HEK293 (cell line): ENCODE measurements at regions not wholly inside any gene's neighbourhood (a gene's known extent, or its start where the extent isn't known, plus 50 kb on each side); places are given as distances from the start of the nearest gene placed in this dataset.
A peak's percentile ranks its signal among the peaks of the same experiment; 100 is the strongest.

Source experiments
- CTCF ChIA-PET: fragments of 350-600 bp; formaldehyde crosslinking; extraction: SDS; loops from one replicate; lab custom pipeline; 2021; ENCODE audit warnings: antibody characterized with exemption; lab: Yijun Ruan, JAX
- POLR2A ChIA-PET: fragments of 300-600 bp; formaldehyde crosslinking; extraction: SDS; loops from one replicate; lab custom pipeline; 2020; ENCODE audit warnings: antibody characterized with exemption, inconsistent platforms; lab: Yijun Ruan, JAX
- H3K27ac ChIP-seq: fragments of 200-500 bp; sonication (Bioruptor generic); 2 replicates; pipeline ENCODE4 v1.5.1; 2014; ENCODE audit warnings: low read depth, low read length, control low read depth, inconsistent platforms; ENCODE audit errors: extremely low read depth
- H3K36me3 ChIP-seq, 2 experiments: fragments of 200-500 bp in 1 of 2; sonication (Bioruptor generic) in 1 of 2; 1 replicate in 1 of 2; 2 replicates in 1 of 2; pipeline ENCODE4 v1.5.1; 2014 to 2017; ENCODE audit warnings: inconsistent platforms in 2 of 2, low read length in 2 of 2; ENCODE audit not compliant: control insufficient read depth in 2 of 2, insufficient read depth in 1 of 2
- H3K4me1 ChIP-seq: fragments of 200-500 bp; sonication (Bioruptor generic); 2 replicates; pipeline ENCODE4 v1.5.1; 2014; ENCODE audit warnings: mild to moderate bottlenecking, low read length, inconsistent platforms; ENCODE audit not compliant: control insufficient read depth, insufficient read depth
- H3K4me3 ChIP-seq: 2 replicates; pipeline ENCODE4 v1.5.1; 2011; ENCODE audit warnings: low read depth, mild to moderate bottlenecking, control low read depth, low read length, moderate library complexity
- H3K9me3 ChIP-seq: fragments of 200-500 bp; sonication (Bioruptor generic); 2 replicates; pipeline ENCODE4 v1.5.1; 2014; ENCODE audit warnings: low read depth, low read length, inconsistent platforms; ENCODE audit not compliant: control insufficient read depth, insufficient read depth
- FEZF1 ChIP-seq: fragments of 450-650 bp; formaldehyde crosslinking; IDR thresholded peaks from 2 replicates; pipeline ENCODE4 v1.5.1; 2016; ENCODE audit warnings: missing biosample characterization, missing genetic modification characterization
- GFI1B ChIP-seq: fragments of 450-650 bp; formaldehyde crosslinking; IDR thresholded peaks from 2 replicates; pipeline ENCODE4 v1.5.1; 2016; ENCODE audit warnings: missing biosample characterization, missing genetic modification characterization
- GLIS1 ChIP-seq: fragments of 450-650 bp; formaldehyde crosslinking; IDR thresholded peaks from 2 replicates; pipeline ENCODE4 v1.5.1; 2016; ENCODE audit warnings: missing biosample characterization, missing genetic modification characterization
- KLF10 ChIP-seq: fragments of 450-650 bp; IDR thresholded peaks from 2 replicates; pipeline ENCODE4 v1.5.1; 2018; ENCODE audit warnings: missing biosample characterization, mild to moderate bottlenecking, missing genetic modification characterization
- KLF9 ChIP-seq: fragments of 450-650 bp; formaldehyde crosslinking; IDR thresholded peaks from 2 replicates; pipeline ENCODE4 v1.5.1; 2016; ENCODE audit warnings: missing biosample characterization, missing genetic modification characterization, low read depth
- OSR2 ChIP-seq: fragments of 450-650 bp; formaldehyde crosslinking; IDR thresholded peaks from 2 replicates; pipeline ENCODE4 v1.5.1; 2016; ENCODE audit warnings: missing biosample characterization, missing genetic modification characterization
- PRDM1 ChIP-seq: fragments of 450-650 bp; formaldehyde crosslinking; IDR thresholded peaks from 2 replicates; pipeline ENCODE4; 2016; ENCODE audit warnings: missing biosample characterization, missing genetic modification characterization
- SALL2 ChIP-seq: fragments of 450-650 bp; formaldehyde crosslinking; IDR thresholded peaks from 2 replicates; pipeline ENCODE4 v1.5.0; 2017; ENCODE audit warnings: missing biosample characterization, mild to moderate bottlenecking, missing genetic modification characterization, borderline replicate concordance
- SETDB1 ChIP-seq: IDR thresholded peaks from one replicate; pipeline ENCODE4 v1.6.1; 2017; ENCODE audit warnings: mild to moderate bottlenecking, low read length, moderate library complexity, mixed read lengths; ENCODE audit not compliant: insufficient read length
- WT1 ChIP-seq: fragments of 450-650 bp; formaldehyde crosslinking; IDR thresholded peaks from 2 replicates; pipeline ENCODE4 v1.5.1; 2016; ENCODE audit warnings: missing biosample characterization, missing genetic modification characterization
- ZNF132 ChIP-seq: fragments of 450-650 bp; formaldehyde crosslinking; IDR thresholded peaks from 2 replicates; pipeline ENCODE4 v1.5.1; 2017; ENCODE audit warnings: missing biosample characterization, missing genetic modification characterization, borderline replicate concordance
- ZNF138 ChIP-seq: fragments of 450-650 bp; formaldehyde crosslinking; IDR thresholded peaks from 2 replicates; pipeline ENCODE4 v1.5.1; 2016; ENCODE audit warnings: missing biosample characterization, missing genetic modification characterization, borderline replicate concordance
- ZNF175 ChIP-seq: fragments of 450-650 bp; formaldehyde crosslinking; IDR thresholded peaks from 2 replicates; pipeline ENCODE4 v1.5.1; 2016; ENCODE audit warnings: missing biosample characterization, missing genetic modification characterization
- ZNF18 ChIP-seq: fragments of 450-650 bp; formaldehyde crosslinking; IDR thresholded peaks from 2 replicates; pipeline ENCODE4 v1.5.1; 2016; ENCODE audit warnings: missing biosample characterization, missing genetic modification characterization
- ZNF280D ChIP-seq: fragments of 450-650 bp; formaldehyde crosslinking; IDR thresholded peaks from 2 replicates; pipeline ENCODE4 v1.5.1; 2016; ENCODE audit warnings: missing biosample characterization, missing genetic modification characterization
- ZNF292 ChIP-seq: fragments of 450-650 bp; formaldehyde crosslinking; IDR thresholded peaks from 2 replicates; pipeline ENCODE4 v1.5.1; 2016; ENCODE audit warnings: low read depth, missing biosample characterization, missing genetic modification characterization, borderline replicate concordance
- ZNF600 ChIP-seq: fragments of 450-650 bp; formaldehyde crosslinking; IDR thresholded peaks from 2 replicates; pipeline ENCODE4 v1.5.1; 2016; ENCODE audit warnings: missing biosample characterization, missing genetic modification characterization
- ZNF624 ChIP-seq: fragments of 450-650 bp; formaldehyde crosslinking; IDR thresholded peaks from 2 replicates; pipeline ENCODE4 v1.5.1; 2017; ENCODE audit warnings: missing biosample characterization, missing genetic modification characterization
- ZNF660 ChIP-seq: fragments of 450-650 bp; IDR thresholded peaks from 2 replicates; pipeline ENCODE4 v1.5.1; 2018; ENCODE audit warnings: missing biosample characterization, mild to moderate bottlenecking, missing genetic modification characterization
- ZSCAN23 ChIP-seq: fragments of 450-650 bp; formaldehyde crosslinking; IDR thresholded peaks from 2 replicates; pipeline ENCODE4 v1.5.1; 2016; ENCODE audit warnings: missing biosample characterization, missing genetic modification characterization
- TF ChIP-seq, protein P1 (sequence below): fragments of 450-650 bp; formaldehyde crosslinking; IDR thresholded peaks from 2 replicates; pipeline ENCODE4 v1.5.1; 2017; ENCODE audit warnings: missing biosample characterization, missing genetic modification characterization
- TF ChIP-seq, protein P2 (sequence below): fragments of 450-650 bp; formaldehyde crosslinking; IDR thresholded peaks from 2 replicates; pipeline ENCODE4 v1.5.1; 2016; ENCODE audit warnings: missing biosample characterization, missing genetic modification characterization
- TF ChIP-seq, protein P3 (sequence below): fragments of 450-650 bp; formaldehyde crosslinking; IDR thresholded peaks from 2 replicates; pipeline ENCODE4 v1.5.1; 2016; ENCODE audit warnings: missing biosample characterization, missing genetic modification characterization
- TF ChIP-seq, protein P4 (sequence below): fragments of 450-650 bp; formaldehyde crosslinking; IDR thresholded peaks from 2 replicates; pipeline ENCODE4 v1.5.1; 2016; ENCODE audit warnings: missing biosample characterization, missing genetic modification characterization

GRCh38 chr3:177431525-177432176, 234.4 kb upstream of the TBL1XR1 start:
- ChIA-PET CTCF (interaction anchor here (0.6 kb wide), 1 partner anchor 70 kb away, joined by 3 read pairs; no protein-coding TSS in a partner anchor), POLR2A (no interaction called here)
- no peak overlapping the region for H3K27ac ChIP-seq
- H3K36me3 ChIP-seq = no peaks in the 10 kb centered on the region
- no peak overlapping the region for H3K4me3 ChIP-seq
- H3K4me1 ChIP-seq = 0 out of 2 replicates have a peak, but pooled peaks cover 2% of the 10 kb centered on the region
- no peaks in the 10 kb centered on the region for H3K9me3 ChIP-seq
- TF ChIP-seq SETDB1 (no peak), GLIS1 (no peak), ZNF18 (peak; percentile 49; the same call in 1 of the 2 replicates), KLF9 (no peak), ZNF624 (tag by site-specific recombination) (no peak), ZNF138 (no peak), PRDM1 (tag by site-specific recombination) (peak; percentile 28; the same call in 1 of the 2 replicates), FEZF1 (tag by site-specific recombination) (0 out of 2 replicates have a peak, but pooled peaks have one; percentile 17), SALL2 (no peak), ZNF292 (tag by site-specific recombination) (no peak), WT1 (tag by site-specific recombination) (no peak), OSR2 (no peak), ZNF600 (tag by site-specific recombination) (no peak)
- TF ChIP-seq, protein P1, sequence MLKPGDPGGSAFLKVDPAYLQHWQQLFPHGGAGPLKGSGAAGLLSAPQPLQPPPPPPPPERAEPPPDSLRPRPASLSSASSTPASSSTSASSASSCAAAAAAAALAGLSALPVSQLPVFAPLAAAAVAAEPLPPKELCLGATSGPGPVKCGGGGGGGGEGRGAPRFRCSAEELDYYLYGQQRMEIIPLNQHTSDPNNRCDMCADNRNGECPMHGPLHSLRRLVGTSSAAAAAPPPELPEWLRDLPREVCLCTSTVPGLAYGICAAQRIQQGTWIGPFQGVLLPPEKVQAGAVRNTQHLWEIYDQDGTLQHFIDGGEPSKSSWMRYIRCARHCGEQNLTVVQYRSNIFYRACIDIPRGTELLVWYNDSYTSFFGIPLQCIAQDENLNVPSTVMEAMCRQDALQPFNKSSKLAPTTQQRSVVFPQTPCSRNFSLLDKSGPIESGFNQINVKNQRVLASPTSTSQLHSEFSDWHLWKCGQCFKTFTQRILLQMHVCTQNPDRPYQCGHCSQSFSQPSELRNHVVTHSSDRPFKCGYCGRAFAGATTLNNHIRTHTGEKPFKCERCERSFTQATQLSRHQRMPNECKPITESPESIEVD (tag by site-specific recombination) = peak; percentile 82
- TF ChIP-seq, protein P2, sequence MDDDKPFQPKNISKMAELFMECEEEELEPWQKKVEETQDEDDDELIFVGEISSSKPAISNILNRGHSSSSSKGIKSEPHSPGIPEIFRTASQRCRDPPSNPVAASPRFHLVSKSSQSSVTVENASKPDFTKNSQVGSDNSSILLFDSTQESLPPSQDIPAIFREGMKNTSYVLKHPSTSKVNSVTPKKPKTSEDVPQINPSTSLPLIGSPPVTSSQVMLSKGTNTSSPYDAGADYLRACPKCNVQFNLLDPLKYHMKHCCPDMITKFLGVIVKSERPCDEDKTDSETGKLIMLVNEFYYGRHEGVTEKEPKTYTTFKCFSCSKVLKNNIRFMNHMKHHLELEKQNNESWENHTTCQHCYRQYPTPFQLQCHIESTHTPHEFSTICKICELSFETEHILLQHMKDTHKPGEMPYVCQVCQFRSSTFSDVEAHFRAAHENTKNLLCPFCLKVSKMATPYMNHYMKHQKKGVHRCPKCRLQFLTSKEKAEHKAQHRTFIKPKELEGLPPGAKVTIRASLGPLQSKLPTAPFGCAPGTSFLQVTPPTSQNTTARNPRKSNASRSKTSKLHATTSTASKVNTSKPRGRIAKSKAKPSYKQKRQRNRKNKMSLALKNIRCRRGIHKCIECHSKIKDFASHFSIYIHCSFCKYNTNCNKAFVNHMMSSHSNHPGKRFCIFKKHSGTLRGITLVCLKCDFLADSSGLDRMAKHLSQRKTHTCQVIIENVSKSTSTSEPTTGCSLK = no peak
- TF ChIP-seq, protein P3, sequence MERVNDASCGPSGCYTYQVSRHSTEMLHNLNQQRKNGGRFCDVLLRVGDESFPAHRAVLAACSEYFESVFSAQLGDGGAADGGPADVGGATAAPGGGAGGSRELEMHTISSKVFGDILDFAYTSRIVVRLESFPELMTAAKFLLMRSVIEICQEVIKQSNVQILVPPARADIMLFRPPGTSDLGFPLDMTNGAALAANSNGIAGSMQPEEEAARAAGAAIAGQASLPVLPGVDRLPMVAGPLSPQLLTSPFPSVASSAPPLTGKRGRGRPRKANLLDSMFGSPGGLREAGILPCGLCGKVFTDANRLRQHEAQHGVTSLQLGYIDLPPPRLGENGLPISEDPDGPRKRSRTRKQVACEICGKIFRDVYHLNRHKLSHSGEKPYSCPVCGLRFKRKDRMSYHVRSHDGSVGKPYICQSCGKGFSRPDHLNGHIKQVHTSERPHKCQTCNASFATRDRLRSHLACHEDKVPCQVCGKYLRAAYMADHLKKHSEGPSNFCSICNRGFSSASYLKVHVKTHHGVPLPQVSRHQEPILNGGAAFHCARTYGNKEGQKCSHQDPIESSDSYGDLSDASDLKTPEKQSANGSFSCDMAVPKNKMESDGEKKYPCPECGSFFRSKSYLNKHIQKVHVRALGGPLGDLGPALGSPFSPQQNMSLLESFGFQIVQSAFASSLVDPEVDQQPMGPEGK (tag by site-specific recombination) = no peak

GRCh38 chr3:177435301-177435700, 238.0 kb upstream of the TBL1XR1 start:
- no peaks in the 10 kb centered on the region for H3K9me3 ChIP-seq
- POLR2A ChIA-PET = no interaction called here
- 0 out of 2 replicates have a peak, but pooled peaks cover 2% of the 10 kb centered on the region for H3K4me1 ChIP-seq
- no peak overlapping the region for H3K27ac ChIP-seq
- H3K36me3 ChIP-seq = no peaks in the 10 kb centered on the region
- CTCF ChIA-PET = no interaction called here
- TF ChIP-seq SETDB1 (no peak), ZNF280D (tag by site-specific recombination) (no peak), ZNF175 (tag by site-specific recombination) (no peak), KLF10 (tag by site-specific recombination) (no peak), ZSCAN23 (tag by site-specific recombination) (no peak), ZNF660 (tag by site-specific recombination) (no peak), ZNF132 (no peak), GFI1B (tag by site-specific recombination) (no peak)
- TF ChIP-seq, protein P4, sequence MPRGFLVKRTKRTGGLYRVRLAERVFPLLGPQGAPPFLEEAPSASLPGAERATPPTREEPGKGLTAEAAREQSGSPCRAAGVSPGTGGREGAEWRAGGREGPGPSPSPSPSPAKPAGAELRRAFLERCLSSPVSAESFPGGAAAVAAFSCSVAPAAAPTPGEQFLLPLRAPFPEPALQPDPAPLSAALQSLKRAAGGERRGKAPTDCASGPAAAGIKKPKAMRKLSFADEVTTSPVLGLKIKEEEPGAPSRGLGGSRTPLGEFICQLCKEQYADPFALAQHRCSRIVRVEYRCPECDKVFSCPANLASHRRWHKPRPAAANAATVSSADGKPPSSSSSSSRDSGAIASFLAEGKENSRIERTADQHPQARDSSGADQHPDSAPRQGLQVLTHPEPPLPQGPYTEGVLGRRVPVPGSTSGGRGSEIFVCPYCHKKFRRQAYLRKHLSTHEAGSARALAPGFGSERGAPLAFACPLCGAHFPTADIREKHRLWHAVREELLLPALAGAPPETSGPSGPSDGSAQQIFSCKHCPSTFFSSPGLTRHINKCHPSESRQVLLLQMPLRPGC (tag by site-specific recombination) = no peak
- no peak overlapping the region for H3K4me3 ChIP-seq
